ENCODE measurements at regions not wholly inside any gene's neighbourhood (a gene's known extent, or its start where the extent isn't known, plus 50 kb on each side); places are given as distances from the start of the nearest gene placed in this dataset.

- TF ChIP-seq CTCF (conservative IDR thresholded peaks at IDR 0.05 in 1 of 2, IDR thresholded peaks at IDR 0.05 in 1 of 2; ENCODE audit: extremely low read depth in 1 of 2, insufficient read depth in 1 of 2, low read depth in 1 of 2, low read length in 2 of 2) (no peak), EZH2 (IDR thresholded peaks at IDR 0.05; ENCODE audit: borderline replicate concordance, low read length) (no peak)
Measured at GRCh38 chr10:107230887-107231286, 66.4 kb upstream of the SORCS1 start.
